H9 (cell line): ENCODE measurements at regions not wholly inside any gene's neighbourhood (a gene's known extent, or its start where the extent isn't known, plus 50 kb on each side); places are given as distances from the start of the nearest gene placed in this dataset.

Source experiments
- DNase-seq: peaks from one replicate; pipeline ENCODE4 v3.0.0-alpha.2; 2017
- H2AFZ ChIP-seq: one replicate; pipeline ENCODE4 v1.6.1; 2013; ENCODE audit warnings: mild to moderate bottlenecking, low read length, control low read depth, moderate library complexity
- H2AK5ac ChIP-seq: 2 replicates; pipeline ENCODE4 v1.6.1; 2013; ENCODE audit warnings: low read length, control low read depth, mixed read lengths; ENCODE audit not compliant: insufficient read length
- H2BK120ac ChIP-seq: one replicate; pipeline ENCODE4 v1.6.1; 2013; ENCODE audit warnings: low read depth, mild to moderate bottlenecking, low read length, control low read depth, inconsistent platforms; ENCODE audit not compliant: poor library complexity, severe bottlenecking
- H2BK12ac ChIP-seq: 2 replicates; pipeline ENCODE4 v1.6.1; 2013; ENCODE audit warnings: low read length, control low read depth, mixed read lengths, low read depth; ENCODE audit not compliant: insufficient read length
- H2BK15ac ChIP-seq: 2 replicates; pipeline ENCODE4 v1.6.1; 2013; ENCODE audit warnings: low read depth, low read length, control low read depth
- H2BK20ac ChIP-seq: one replicate; pipeline ENCODE4 v1.6.1; 2013; ENCODE audit warnings: low read depth, mild to moderate bottlenecking, low read length, control low read depth, inconsistent platforms; ENCODE audit not compliant: poor library complexity, severe bottlenecking
- H2BK5ac ChIP-seq: 2 replicates; pipeline ENCODE4 v1.6.1; 2013; ENCODE audit warnings: low read length, control low read depth, mixed read lengths; ENCODE audit not compliant: insufficient read length
- H3K14ac ChIP-seq: 2 replicates; pipeline ENCODE4 v1.6.1; 2013; ENCODE audit warnings: low read length, control low read depth; ENCODE audit not compliant: insufficient read depth
- H3K18ac ChIP-seq: 2 replicates; pipeline ENCODE4 v1.6.1; 2013; ENCODE audit warnings: low read depth, mild to moderate bottlenecking, mixed read lengths, low read length, control low read depth; ENCODE audit not compliant: insufficient read length
- H3K23ac ChIP-seq: 2 replicates; pipeline ENCODE4 v1.6.1; 2013; ENCODE audit warnings: low read length, control low read depth, mixed read lengths, low read depth; ENCODE audit not compliant: insufficient read length
- H3K23me2 ChIP-seq: 2 replicates; pipeline ENCODE4 v1.6.1; 2013; ENCODE audit warnings: low read depth, mild to moderate bottlenecking, mixed read lengths, low read length, control low read depth; ENCODE audit not compliant: insufficient read length, poor library complexity, severe bottlenecking
- H3K27ac ChIP-seq: 2 replicates; pipeline ENCODE4 v1.5.1; 2013; ENCODE audit warnings: low read length, control low read depth, mixed read lengths, low read depth; ENCODE audit not compliant: insufficient read length
- H3K27me3 ChIP-seq: 2 replicates; pipeline ENCODE4 v1.6.1; 2013; ENCODE audit warnings: low read length, control low read depth, inconsistent platforms; ENCODE audit not compliant: insufficient read depth
- H3K4ac ChIP-seq: 2 replicates; pipeline ENCODE4 v1.6.1; 2013; ENCODE audit warnings: low read depth, mild to moderate bottlenecking, control low read depth, inconsistent platforms, low read length, moderate library complexity
- H3K4me1 ChIP-seq: 2 replicates; pipeline ENCODE4 v1.6.1; 2013; ENCODE audit warnings: low read length, control low read depth, inconsistent platforms; ENCODE audit not compliant: insufficient read depth
- H3K4me2 ChIP-seq: 2 replicates; pipeline ENCODE4 v1.6.1; 2013; ENCODE audit warnings: low read length, control low read depth, mixed read lengths; ENCODE audit not compliant: insufficient read length, insufficient read depth
- H3K56ac ChIP-seq: 2 replicates; pipeline ENCODE4 v1.6.1; 2013; ENCODE audit warnings: low read depth, mild to moderate bottlenecking, mixed read lengths, low read length, control low read depth; ENCODE audit not compliant: insufficient read length
- H3K79me1 ChIP-seq: 2 replicates; pipeline ENCODE4 v1.6.1; 2013; ENCODE audit warnings: low read depth, mild to moderate bottlenecking, moderate library complexity, low read length, control low read depth, inconsistent platforms; ENCODE audit not compliant: insufficient read depth, poor library complexity, severe bottlenecking
- H3K79me2 ChIP-seq: 2 replicates; pipeline ENCODE4 v1.6.1; 2013; ENCODE audit warnings: low read length, control low read depth, inconsistent platforms; ENCODE audit not compliant: insufficient read depth
- H3K9ac ChIP-seq: 2 replicates; pipeline ENCODE4 v1.6.1; 2013; ENCODE audit warnings: low read length, control low read depth, mixed read lengths; ENCODE audit not compliant: insufficient read length; ENCODE audit errors: extremely low read depth
- H3K9me3 ChIP-seq: one replicate; pipeline ENCODE4 v1.6.1; 2013; ENCODE audit warnings: low read depth, low read length, inconsistent platforms; ENCODE audit not compliant: control insufficient read depth
- H3T11ph ChIP-seq: one replicate; pipeline ENCODE4 v1.6.1; 2013; ENCODE audit warnings: mild to moderate bottlenecking, low read length, control low read depth, inconsistent platforms
- H4K20me1 ChIP-seq: one replicate; pipeline ENCODE4 v1.6.1; 2013; ENCODE audit not compliant: control insufficient read depth, insufficient read length, insufficient read depth
- H4K5ac ChIP-seq: 2 replicates; pipeline ENCODE4 v1.6.1; 2013; ENCODE audit warnings: low read depth, mild to moderate bottlenecking, mixed read lengths, low read length, control low read depth; ENCODE audit not compliant: insufficient read length
- H4K8ac ChIP-seq: replicated peaks from 2 replicates; pipeline ENCODE4 v1.6.1; 2013; ENCODE audit warnings: low read length, control low read depth, mixed read lengths, low read depth; ENCODE audit not compliant: insufficient read length
- H4K91ac ChIP-seq: 2 replicates; pipeline ENCODE4 v1.6.1; 2013; ENCODE audit warnings: low read depth, mild to moderate bottlenecking, moderate library complexity, mixed read lengths, low read length, control low read depth; ENCODE audit not compliant: insufficient read length
- H3K27ac Mint-ChIP-seq, 3 experiments: 2 replicates in 2 of 3; 3 replicates in 1 of 3; pipeline ENCODE4 v1.8.0; 2020 to 2021; ENCODE audit warnings: mixed read lengths in 3 of 3, mild to moderate bottlenecking in 1 of 3, moderate library complexity in 1 of 3
- H3K27me3 Mint-ChIP-seq: 2 replicates; pipeline ENCODE4 v1.8.0; 2021; ENCODE audit warnings: low read depth, mild to moderate bottlenecking, moderate library complexity, mixed read lengths
- H3K36me3 Mint-ChIP-seq, 3 experiments: 2 replicates in 2 of 3; 3 replicates in 1 of 3; pipeline ENCODE4 v1.8.0; 2020 to 2021; ENCODE audit warnings: low read depth in 3 of 3, mixed read lengths in 3 of 3; ENCODE audit not compliant: insufficient read depth in 1 of 3
- H3K4me1 Mint-ChIP-seq, 2 experiments: 2 replicates each; pipeline ENCODE4 v1.8.0; 2020; ENCODE audit warnings: mixed read lengths in 2 of 2
- H3K4me3 Mint-ChIP-seq, 2 experiments: 2 replicates in 1 of 2; 3 replicates in 1 of 2; pipeline ENCODE4 v1.8.0; 2020 to 2021; ENCODE audit warnings: mild to moderate bottlenecking in 2 of 2, mixed read lengths in 2 of 2, moderate library complexity in 1 of 2
- H3K9me3 Mint-ChIP-seq, 2 experiments: 2 replicates in 1 of 2; 3 replicates in 1 of 2; pipeline ENCODE4 v1.8.0; 2020; ENCODE audit warnings: mild to moderate bottlenecking in 2 of 2, mixed read lengths in 2 of 2, moderate library complexity in 1 of 2
- TF ChIP-seq, protein P1 (sequence below): fragments of 200-600 bp; sonication (generic); conservative IDR thresholded peaks from 3 replicates; pipeline ENCODE4 v1.8.0; 2021; ENCODE audit warnings: antibody characterized with exemption, mild to moderate bottlenecking

- Histone ChIP-seq H4K91ac (no peak overlapping the region), H4K5ac (no peak overlapping the region), H3K9ac (no peak overlapping the region), H2BK120ac (no peak overlapping the region), H3K4me2 (no peak overlapping the region), H3K56ac (no peak overlapping the region), H2BK12ac (no peak overlapping the region), H3K23ac (no peak overlapping the region), H3K9me3 (no peaks in the 10 kb centered on the region), H2BK5ac (no peak overlapping the region), H3K79me1 (no peaks in the 10 kb centered on the region), H3K27me3 (no peaks in the 10 kb centered on the region), H2BK15ac (no peak overlapping the region), H2AFZ (no peak overlapping the region), H3K79me2 (no peaks in the 10 kb centered on the region), H4K8ac (no peak overlapping the region), H4K20me1 (no peaks in the 10 kb centered on the region), H3K4me1 (no peaks in the 10 kb centered on the region), H2BK20ac (no peak overlapping the region), H3K18ac (no peak overlapping the region), H3K14ac (no peak overlapping the region), H3K4ac (no peak overlapping the region), H3T11ph (no peak overlapping the region), H3K27ac (no peak overlapping the region), H3K23me2 (no peaks in the 10 kb centered on the region), H2AK5ac (no peak overlapping the region)
- DNase-seq, result no peak
- peaks cover 4 to 6% of the 10 kb centered on the region in 2 experiments; a peak in 3 of 4 replicates for H3K4me1 Mint-ChIP-seq
- H3K9me3 Mint-ChIP-seq, result peaks cover under 1 to 13% of the 10 kb centered on the region in 2 experiments; a peak in 4 of 5 replicates
- TF ChIP-seq, protein P1, sequence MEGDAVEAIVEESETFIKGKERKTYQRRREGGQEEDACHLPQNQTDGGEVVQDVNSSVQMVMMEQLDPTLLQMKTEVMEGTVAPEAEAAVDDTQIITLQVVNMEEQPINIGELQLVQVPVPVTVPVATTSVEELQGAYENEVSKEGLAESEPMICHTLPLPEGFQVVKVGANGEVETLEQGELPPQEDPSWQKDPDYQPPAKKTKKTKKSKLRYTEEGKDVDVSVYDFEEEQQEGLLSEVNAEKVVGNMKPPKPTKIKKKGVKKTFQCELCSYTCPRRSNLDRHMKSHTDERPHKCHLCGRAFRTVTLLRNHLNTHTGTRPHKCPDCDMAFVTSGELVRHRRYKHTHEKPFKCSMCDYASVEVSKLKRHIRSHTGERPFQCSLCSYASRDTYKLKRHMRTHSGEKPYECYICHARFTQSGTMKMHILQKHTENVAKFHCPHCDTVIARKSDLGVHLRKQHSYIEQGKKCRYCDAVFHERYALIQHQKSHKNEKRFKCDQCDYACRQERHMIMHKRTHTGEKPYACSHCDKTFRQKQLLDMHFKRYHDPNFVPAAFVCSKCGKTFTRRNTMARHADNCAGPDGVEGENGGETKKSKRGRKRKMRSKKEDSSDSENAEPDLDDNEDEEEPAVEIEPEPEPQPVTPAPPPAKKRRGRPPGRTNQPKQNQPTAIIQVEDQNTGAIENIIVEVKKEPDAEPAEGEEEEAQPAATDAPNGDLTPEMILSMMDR, result no peak
- H3K4me3 Mint-ChIP-seq, result no peak overlapping the region
- H3K36me3 Mint-ChIP-seq, result peaks cover 0 to 21% (median 1%) of the 10 kb centered on the region in 3 experiments; a peak in 2 of 7 replicates
- no peak overlapping the region for H3K27ac Mint-ChIP-seq
- no peaks in the 10 kb centered on the region; the same call in 1 of the 2 replicates for H3K27me3 Mint-ChIP-seq
Observed at GRCh38 chr6:47391675-47392074, 82.0 kb upstream of the TNFRSF21 start.
